PC-3 (cell line): ENCODE measurements at regions not wholly inside any gene's neighbourhood (a gene's known extent, or its start where the extent isn't known, plus 50 kb on each side); places are given as distances from the start of the nearest gene placed in this dataset.

Experiments
- ATAC-seq: fragments of 200-7000 bp; cut with Tn5 transposase; 2 replicates; pipeline ENCODE4 v1.9.1; 2020; ENCODE audit warnings: mild to moderate bottlenecking, moderate library complexity
- BruUV-seq: library from RNA; stranded (reverse); fragments of 400-500 nt; replicated peaks from 2 replicates; lab custom pipeline; 2021; lab: Mats Ljungman, UMichigan
- CTCF ChIA-PET: fragments of 300-600 bp; sonication (Branson Sonifier 250); formaldehyde crosslinking; loops from one replicate; lab custom pipeline; 2022; ENCODE audit warnings: antibody characterized with exemption; lab: Charles Lee
- POLR2A ChIA-PET: fragments of 300-600 bp; sonication (Branson Sonifier 250); formaldehyde crosslinking; loops from one replicate; lab custom pipeline; 2022; ENCODE audit warnings: antibody characterized with exemption; ENCODE audit not compliant: unreplicated experiment; lab: Charles Lee
- DNase-seq: peaks from one replicate; pipeline ENCODE4 v3.0.0-alpha.2; 2015
- H2AFZ ChIP-seq: fragments of 300-600 bp; sonication (generic); 2 replicates; pipeline ENCODE4 v1.6.0; 2016; ENCODE audit warnings: antibody characterized with exemption, low read length
- H3F3A ChIP-seq: fragments of 300-600 bp; sonication (generic); one replicate; pipeline ENCODE4 v1.6.0; 2017; ENCODE audit warnings: antibody characterized with exemption, low read length, control low read depth, mild to moderate bottlenecking; ENCODE audit not compliant: unreplicated experiment
- H3K27ac ChIP-seq: fragments of 300-600 bp; sonication (generic); 2 replicates; pipeline ENCODE4 v1.5.1; 2016; ENCODE audit warnings: mild to moderate bottlenecking, low read length
- H3K27me3 ChIP-seq: fragments of 300-600 bp; sonication (generic); 2 replicates; pipeline ENCODE4 v1.6.1; 2016; ENCODE audit warnings: low read length, mixed read lengths
- H3K36me3 ChIP-seq: fragments of 300-600 bp; sonication (generic); 2 replicates; pipeline ENCODE4 v1.6.1; 2016; ENCODE audit warnings: low read depth, mixed run types, low read length, mixed read lengths
- H3K4me1 ChIP-seq: fragments of 300-600 bp; sonication (generic); 2 replicates; pipeline ENCODE4 v1.5.1; 2016; ENCODE audit warnings: low read length; ENCODE audit not compliant: insufficient read depth
- H3K4me2 ChIP-seq: fragments of 300-600 bp; sonication (generic); 2 replicates; pipeline ENCODE4 v1.6.0; 2016; ENCODE audit warnings: low read length
- H3K4me3 ChIP-seq: fragments of 300-600 bp; sonication (generic); 2 replicates; pipeline ENCODE4 v1.5.1; 2016; ENCODE audit warnings: mild to moderate bottlenecking, low read length, mixed read lengths
- H3K79me2 ChIP-seq: fragments of 300-600 bp; sonication (generic); 2 replicates; pipeline ENCODE4 v1.6.1; 2017; ENCODE audit warnings: low read length, mixed read lengths
- H3K9ac ChIP-seq: fragments of 300-600 bp; sonication (generic); 2 replicates; pipeline ENCODE4 v1.6.0; 2016; ENCODE audit warnings: mild to moderate bottlenecking, low read length
- H3K9me2 ChIP-seq: fragments of 300-600 bp; sonication (generic); replicated peaks from 2 replicates; pipeline ENCODE4 v1.6.1; 2016; ENCODE audit warnings: mixed run types, low read length, mixed read lengths
- H3K9me3 ChIP-seq: fragments of 300-600 bp; sonication (generic); 2 replicates; pipeline ENCODE4 v1.6.1; 2016; ENCODE audit warnings: low read length, mixed read lengths
- H4K20me1 ChIP-seq: fragments of 300-600 bp; sonication (generic); 2 replicates; pipeline ENCODE4 v1.6.1; 2016; ENCODE audit warnings: low read length, mixed read lengths
- CTCF ChIP-seq: fragments of 300-600 bp; sonication (generic); conservative IDR thresholded peaks from 2 replicates; pipeline ENCODE4 v1.5.1; 2017; ENCODE audit warnings: antibody characterized with exemption, low read depth, mild to moderate bottlenecking, low read length
- EZH2 ChIP-seq: fragments of 300-600 bp; sonication (generic); IDR thresholded peaks from one replicate; pipeline ENCODE4 v1.6.1; 2017; ENCODE audit warnings: antibody characterized with exemption, mild to moderate bottlenecking, low read length; ENCODE audit not compliant: unreplicated experiment
- EZH2phosphoT487 ChIP-seq: fragments of 300-600 bp; sonication (generic); IDR thresholded peaks from 2 replicates; pipeline ENCODE4 v1.6.1; 2018; ENCODE audit warnings: mild to moderate bottlenecking, antibody characterized with exemption, low read length, borderline replicate concordance
- intact Hi-C: fragments of 100-400 bp; cut with micrococcal nuclease; formaldehyde crosslinking; loops from 2 replicates; pipeline ENCODE4 v1.9.0; 2023

- H3F3A ChIP-seq = no peaks in the 10 kb centered on the region
- H3K9me2 ChIP-seq = no peaks in the 10 kb centered on the region
- TF ChIP-seq CTCF (no peak), EZH2phosphoT487 (no peak), EZH2 (no peak)
- no peaks in the 10 kb centered on the region for H3K36me3 ChIP-seq
- no peak overlapping the region for H3K27ac ChIP-seq
- CTCF ChIA-PET = no interaction called here
- H3K9me3 ChIP-seq = no peaks in the 10 kb centered on the region
- ATAC-seq = no peak
- DNase-seq = no peak
- no peaks in the 10 kb centered on the region for H3K4me1 ChIP-seq
- BruUV-seq = no TSS peak
- H2AFZ ChIP-seq = no peak overlapping the region
- no peak overlapping the region for H3K4me3 ChIP-seq
- POLR2A ChIA-PET = no interaction called here
- no peaks in the 10 kb centered on the region for H3K79me2 ChIP-seq
- no peak overlapping the region for H3K4me2 ChIP-seq
- H4K20me1 ChIP-seq = no peaks in the 10 kb centered on the region
- no peak overlapping the region for H3K9ac ChIP-seq
- no peaks in the 10 kb centered on the region for H3K27me3 ChIP-seq
- intact Hi-C loops = no loop called here
These were observed 511.8 kb upstream of the API5 start for GRCh38 chr11:42800041-42800440.

DNA sequence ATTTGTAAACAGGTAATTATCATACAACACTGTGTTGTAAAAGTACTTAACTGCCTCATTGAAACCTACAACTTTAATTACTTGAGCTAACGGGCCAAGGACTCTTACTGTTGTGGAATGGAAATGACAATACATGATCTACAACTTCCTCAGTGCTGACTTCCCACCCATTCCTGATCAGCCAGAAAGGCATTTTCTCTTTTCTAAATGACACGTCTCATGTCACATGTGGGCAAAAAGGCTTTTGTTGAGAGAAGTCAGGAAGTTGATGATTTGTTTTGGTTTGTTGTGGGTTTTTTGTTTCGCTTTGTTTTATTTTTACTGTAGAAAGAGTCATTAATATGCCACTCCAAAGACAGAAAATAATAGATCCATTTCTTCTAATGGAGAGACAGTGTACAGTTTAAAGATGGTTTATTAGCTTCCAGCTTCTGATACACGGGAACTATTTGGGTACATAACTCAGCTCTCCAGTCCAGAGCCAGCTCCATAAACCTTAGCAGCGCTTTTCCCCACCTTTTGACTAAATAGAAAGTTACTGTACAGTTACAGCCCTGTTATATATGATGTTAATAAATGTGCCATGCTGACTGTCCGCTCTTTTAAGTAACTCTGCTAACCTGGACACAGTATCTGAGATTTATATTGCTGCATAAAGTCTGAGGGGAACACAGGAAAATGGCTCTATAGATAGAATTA, 509.4 kb upstream of the API5 start:
- Histone ChIP-seq H3F3A (no peaks in the 10 kb centered on the region), H3K9ac (no peak overlapping the region), H3K27ac (no peak overlapping the region), H3K79me2 (no peaks in the 10 kb centered on the region), H2AFZ (no peak overlapping the region), H3K4me3 (no peak overlapping the region), H3K9me3 (no peaks in the 10 kb centered on the region), H3K4me1 (no peaks in the 10 kb centered on the region), H3K27me3 (no peaks in the 10 kb centered on the region), H3K4me2 (no peak overlapping the region), H3K9me2 (no peaks in the 10 kb centered on the region), H3K36me3 (no peaks in the 10 kb centered on the region), H4K20me1 (no peaks in the 10 kb centered on the region)
- ATAC-seq = no peak
- ChIA-PET POLR2A (no interaction called here), CTCF (no interaction called here)
- no peak for DNase-seq
- intact Hi-C loops = no loop called here
- TF ChIP-seq EZH2 (no peak), CTCF (no peak), EZH2phosphoT487 (no peak)
- no TSS peak for BruUV-seq

GRCh38 chr11:42806191-42806590, 505.6 kb upstream of the API5 start:
- POLR2A ChIA-PET = no interaction called here
- no peaks in the 10 kb centered on the region for H4K20me1 ChIP-seq
- no peaks in the 10 kb centered on the region for H3K9me2 ChIP-seq

More at GRCh38 chr11:42806191-42806590, 505.6 kb upstream of the API5 start:
- no peak overlapping the region for H3K27ac ChIP-seq
- no peaks in the 10 kb centered on the region for H3K9me3 ChIP-seq
- no peak overlapping the region for H2AFZ ChIP-seq
- no peak overlapping the region for H3K4me3 ChIP-seq
- no peak for TF ChIP-seq EZH2
- TF ChIP-seq EZH2phosphoT487 = no peak
- no peak for TF ChIP-seq CTCF
- DNase-seq = no peak
- no peaks in the 10 kb centered on the region for H3F3A ChIP-seq
- H3K27me3 ChIP-seq = no peaks in the 10 kb centered on the region
- no TSS peak for BruUV-seq
- H3K4me2 ChIP-seq = no peak overlapping the region
- intact Hi-C loops = no loop called here
- H3K79me2 ChIP-seq = no peaks in the 10 kb centered on the region
- no peak overlapping the region for H3K9ac ChIP-seq
- ATAC-seq = no peak
- CTCF ChIA-PET = no interaction called here
- no peaks in the 10 kb centered on the region for H3K4me1 ChIP-seq
- no peaks in the 10 kb centered on the region for H3K36me3 ChIP-seq
